Lung (tissue), 11 donors: ENCODE measurements at regions not wholly inside any gene's neighbourhood (a gene's known extent, or its start where the extent isn't known, plus 50 kb on each side); places are given as distances from the start of the nearest gene placed in this dataset.

Experiments
- ATAC-seq: fragments of 200-7000 bp; cut with Tn5 transposase; one replicate; pipeline ENCODE4 v1.9.1; 2020; ENCODE audit warnings: moderate number of reproducible peaks; ENCODE audit not compliant: insufficient read depth, low FRiP score
- DNase-seq, 3 donors: peaks; one replicate each; pipeline ENCODE4 v3.0.0-alpha.2; 2013 to 2017
- H3K27ac ChIP-seq, 2 donors: one replicate each; pipeline ENCODE4 v1.5.1; 2013; ENCODE audit warnings: mild to moderate bottlenecking in 2 of 2, moderate library complexity in 2 of 2, control low read depth in 1 of 2, inconsistent platforms in 1 of 2, low read depth in 1 of 2, low read length in 1 of 2
- H3K27me3 ChIP-seq, 3 donors: one replicate each; pipeline ENCODE4 v1.5.1; 2013; ENCODE audit warnings: low read length in 2 of 3; ENCODE audit not compliant: control insufficient read depth in 3 of 3, insufficient read depth in 3 of 3
- H3K36me3 ChIP-seq, 4 donors: one replicate each; pipeline ENCODE4 v1.5.1; 2013; ENCODE audit warnings: low read length in 4 of 4, mild to moderate bottlenecking in 1 of 4, moderate library complexity in 1 of 4; ENCODE audit not compliant: control insufficient read depth in 4 of 4, insufficient read depth in 4 of 4
- H3K4me1 ChIP-seq, 5 donors: one replicate each; pipeline ENCODE4 v1.5.1; 2013; ENCODE audit warnings: low read length in 5 of 5, mild to moderate bottlenecking in 2 of 5, moderate library complexity in 1 of 5; ENCODE audit not compliant: control insufficient read depth in 5 of 5, insufficient read depth in 5 of 5
- H3K4me3 ChIP-seq: one replicate; pipeline ENCODE4 v1.5.1; 2013; ENCODE audit warnings: mild to moderate bottlenecking, control low read depth, moderate library complexity
- H3K9ac ChIP-seq, 2 donors: one replicate each; pipeline ENCODE4 v1.5.1; 2013; ENCODE audit warnings: low read length in 2 of 2, control low read depth in 1 of 2; ENCODE audit not compliant: insufficient read depth in 1 of 2
- H3K9me3 ChIP-seq, 4 donors: one replicate each; pipeline ENCODE4 v1.5.1; 2013; ENCODE audit warnings: low read length in 3 of 4, mild to moderate bottlenecking in 1 of 4, moderate library complexity in 1 of 4; ENCODE audit not compliant: control insufficient read depth in 4 of 4, insufficient read depth in 3 of 4
- WGBS, 2 donors: extraction: QIAGEN DNeasy Blood & Tissue Kit; methylation state at CpG; one replicate each; pipeline ENCODE4 v1.1.7; 2013; 5-methylcytosine and 5-hydroxymethylcytosine counted together
- TF ChIP-seq, protein P1 (sequence below): IDR thresholded peaks from 2 replicates; pipeline ENCODE4 v1.5.1; 2012; ENCODE audit warnings: mild to moderate bottlenecking; ENCODE audit errors: control extremely low read depth, extremely low read depth
- donor health status: control.
- donor health status: control.
- donor health status: Bipolar disorder and iron deficiency.
- donor health status: healthy.
- donor health status: DM: yes; HTN: yes; CAD: no.

DNA sequence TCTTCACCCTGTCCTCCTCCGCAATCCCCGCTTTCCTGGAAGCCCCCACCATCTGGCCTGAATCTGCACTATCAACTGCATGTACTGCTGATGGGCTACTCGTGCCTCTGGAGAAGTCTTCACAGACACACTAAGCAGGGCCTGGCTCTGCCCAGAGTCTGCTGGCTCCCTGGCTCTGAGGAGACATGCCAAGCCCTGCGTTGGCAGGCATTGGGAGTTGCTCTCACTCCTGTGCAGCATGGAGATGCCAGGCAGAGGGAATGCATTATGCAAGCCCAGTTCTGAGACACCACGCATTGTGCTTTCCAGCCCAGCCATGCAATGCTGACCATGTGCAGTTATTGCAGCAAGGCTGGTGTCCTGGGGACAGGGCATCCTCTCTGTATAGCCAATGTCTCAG is 314.6 kb downstream of the CXCL12 start:
- TF ChIP-seq, protein P1, sequence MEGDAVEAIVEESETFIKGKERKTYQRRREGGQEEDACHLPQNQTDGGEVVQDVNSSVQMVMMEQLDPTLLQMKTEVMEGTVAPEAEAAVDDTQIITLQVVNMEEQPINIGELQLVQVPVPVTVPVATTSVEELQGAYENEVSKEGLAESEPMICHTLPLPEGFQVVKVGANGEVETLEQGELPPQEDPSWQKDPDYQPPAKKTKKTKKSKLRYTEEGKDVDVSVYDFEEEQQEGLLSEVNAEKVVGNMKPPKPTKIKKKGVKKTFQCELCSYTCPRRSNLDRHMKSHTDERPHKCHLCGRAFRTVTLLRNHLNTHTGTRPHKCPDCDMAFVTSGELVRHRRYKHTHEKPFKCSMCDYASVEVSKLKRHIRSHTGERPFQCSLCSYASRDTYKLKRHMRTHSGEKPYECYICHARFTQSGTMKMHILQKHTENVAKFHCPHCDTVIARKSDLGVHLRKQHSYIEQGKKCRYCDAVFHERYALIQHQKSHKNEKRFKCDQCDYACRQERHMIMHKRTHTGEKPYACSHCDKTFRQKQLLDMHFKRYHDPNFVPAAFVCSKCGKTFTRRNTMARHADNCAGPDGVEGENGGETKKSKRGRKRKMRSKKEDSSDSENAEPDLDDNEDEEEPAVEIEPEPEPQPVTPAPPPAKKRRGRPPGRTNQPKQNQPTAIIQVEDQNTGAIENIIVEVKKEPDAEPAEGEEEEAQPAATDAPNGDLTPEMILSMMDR: no peak
- Histone ChIP-seq H3K36me3 (no peaks in the 10 kb centered on the region), H3K27ac (no peak overlapping the region), H3K27me3 (no peaks in the 10 kb centered on the region), H3K9ac (no peak overlapping the region), H3K4me3 (no peak overlapping the region), H3K9me3 (no peaks in the 10 kb centered on the region), H3K4me1 (peaks cover 0 to 16% (median 4%) of the 10 kb centered on the region in 5 donors)
- ATAC-seq (no peak), DNase-seq (no peak)
- 87% methylated on average over 5 of the region's 5 CpGs for WGBS, 2 donors

DNA sequence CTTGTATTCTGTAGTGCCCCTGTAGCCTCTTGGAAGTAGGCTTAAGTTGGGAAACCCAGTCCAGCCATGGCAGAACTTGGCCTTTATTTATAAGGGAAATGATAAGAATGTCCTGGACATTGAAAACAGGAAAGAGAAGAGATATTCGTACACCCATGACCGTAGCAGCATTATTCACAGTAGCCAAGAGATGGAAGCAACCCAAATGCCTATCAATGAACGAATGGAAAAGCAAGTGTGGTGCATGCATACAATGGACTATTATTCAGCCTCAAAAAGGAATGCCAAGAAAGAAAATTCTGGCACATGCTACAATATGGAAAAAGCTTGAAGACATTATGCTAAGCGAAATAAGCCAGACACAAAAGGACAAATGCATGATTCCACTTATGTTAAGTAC is 315.3 kb downstream of the CXCL12 start:
- no peak overlapping the region for H3K27ac ChIP-seq
- peaks cover 0 to 16% (median 4%) of the 10 kb centered on the region in 5 donors for H3K4me1 ChIP-seq
- no peak overlapping the region for H3K9ac ChIP-seq
- ATAC-seq: no peak
- TF ChIP-seq, protein P1: no peak
- no peaks in the 10 kb centered on the region for H3K36me3 ChIP-seq
- no peak overlapping the region for H3K4me3 ChIP-seq
- 71 to 82% methylated on average over 4 of the region's 4 CpGs for WGBS, 2 donors
- H3K9me3 ChIP-seq: no peaks in the 10 kb centered on the region
- no peak for DNase-seq
- H3K27me3 ChIP-seq: no peaks in the 10 kb centered on the region

DNA sequence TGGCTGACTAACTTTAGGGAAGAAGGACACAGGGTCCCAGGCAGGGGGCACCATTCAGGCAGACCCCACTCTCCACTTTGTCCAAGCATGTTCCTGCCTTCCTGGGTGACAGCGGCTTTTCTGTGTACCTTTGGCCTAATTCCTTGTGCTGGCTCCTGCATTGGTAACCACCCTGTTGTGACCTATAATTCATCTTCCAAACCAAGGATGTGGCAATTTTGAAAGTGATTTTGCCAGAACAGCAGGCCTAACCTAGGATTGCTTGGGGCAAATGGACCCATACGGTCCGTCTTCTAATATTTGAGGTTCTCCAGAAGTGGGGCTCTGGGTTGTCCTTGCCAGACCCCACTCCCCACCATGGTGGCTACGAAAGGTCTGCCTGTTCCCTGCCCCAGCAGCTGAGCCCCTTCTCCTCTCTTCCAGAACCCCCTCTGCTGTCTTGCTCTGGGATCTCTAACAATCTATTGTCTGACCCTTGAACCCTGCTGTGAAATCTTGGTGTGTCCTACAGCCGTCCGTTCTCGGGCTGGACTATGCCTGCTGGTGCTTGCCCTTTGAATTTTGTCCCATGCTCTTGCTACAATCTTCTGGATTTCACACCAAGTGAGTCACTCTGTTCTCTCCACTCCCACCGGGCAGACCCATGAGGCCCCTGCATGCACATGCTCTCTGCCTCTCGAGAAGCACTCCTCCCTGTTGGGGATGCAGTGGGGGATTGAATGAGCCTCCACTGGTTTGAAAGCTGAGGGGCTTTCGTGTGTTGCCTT is 316.0 kb downstream of the CXCL12 start:
- no peak for DNase-seq
- WGBS, 2 donors: 85 to 86% methylated on average over 10 of the region's 10 CpGs
- TF ChIP-seq, protein P1: no peak
- Histone ChIP-seq H3K36me3 (no peaks in the 10 kb centered on the region), H3K27me3 (no peaks in the 10 kb centered on the region), H3K9ac (no peak overlapping the region), H3K27ac (no peak overlapping the region), H3K4me3 (no peak overlapping the region), H3K9me3 (no peaks in the 10 kb centered on the region), H3K4me1 (peaks cover 0 to 16% (median 4%) of the 10 kb centered on the region in 5 donors)
- ATAC-seq: no peak
